PFSK-1 (cell line): ENCODE measurements at regions not wholly inside any gene's neighbourhood (a gene's known extent, or its start where the extent isn't known, plus 50 kb on each side); places are given as distances from the start of the nearest gene placed in this dataset.

Experiments
- FOXP2 ChIP-seq: optimal IDR thresholded peaks from 2 replicates; pipeline ENCODE3; 2011; ENCODE audit warnings: borderline replicate concordance, control low read depth, inconsistent platforms; ENCODE audit not compliant: insufficient read depth; ENCODE audit errors: extremely low read length, extremely low read depth
- POLR2AphosphoS5 ChIP-seq: IDR thresholded peaks from 2 replicates; pipeline ENCODE4 v1.6.1; 2012; ENCODE audit warnings: low read depth, mild to moderate bottlenecking, control low read depth, low read length, moderate library complexity
- REST ChIP-seq, 2 experiments: IDR thresholded peaks; 2 replicates each; pipeline versions ENCODE4 v1.6.1 to v1.8.0; 2011 to 2012; ENCODE audit warnings: low read depth in 2 of 2, low read length in 2 of 2, control low read depth in 1 of 2, inconsistent platforms in 1 of 2, mild to moderate bottlenecking in 1 of 2, moderate library complexity in 1 of 2; ENCODE audit not compliant: insufficient read depth in 1 of 2
- SIN3A ChIP-seq: IDR thresholded peaks from 2 replicates; pipeline ENCODE4 v1.6.1; 2012; ENCODE audit warnings: mild to moderate bottlenecking, low read length, moderate library complexity, borderline replicate concordance; ENCODE audit not compliant: insufficient read depth
- TAF1 ChIP-seq: IDR thresholded peaks from 2 replicates; pipeline ENCODE4 v1.6.1; 2012; ENCODE audit warnings: low read length, control low read depth, borderline replicate concordance; ENCODE audit not compliant: insufficient read depth

- TF ChIP-seq FOXP2 (no peak), SIN3A (no peak), TAF1 (no peak), POLR2AphosphoS5 (no peak)
Measured at GRCh38 chr11:23564370-23564769, 704.1 kb upstream of the CCDC179 start.

- TF ChIP-seq TAF1 = no peak
- TF ChIP-seq POLR2AphosphoS5 = no peak
- no peak for TF ChIP-seq REST (IDR thresholded peaks at IDR 0.05; ENCODE audit: insufficient read depth in 1 of 2, low read depth in 2 of 2, low read length in 2 of 2)
- TF ChIP-seq FOXP2 = no peak
- no peak for TF ChIP-seq SIN3A
Measured at GRCh38 chr11:23569134-23569533, 708.9 kb upstream of the CCDC179 start.

GRCh38 chr11:23569547-23569946, 709.3 kb upstream of the CCDC179 start:
- TF ChIP-seq SIN3A = no peak
- TF ChIP-seq REST (IDR thresholded peaks at IDR 0.05; ENCODE audit: insufficient read depth in 1 of 2, low read depth in 2 of 2, low read length in 2 of 2) = no peak
- TF ChIP-seq POLR2AphosphoS5 = no peak
- TF ChIP-seq TAF1 = no peak
- no peak for TF ChIP-seq FOXP2

GRCh38 chr11:23570828-23571227, 710.6 kb upstream of the CCDC179 start:
- TF ChIP-seq FOXP2 (no peak), SIN3A (no peak), TAF1 (no peak), REST (IDR thresholded peaks at IDR 0.05; ENCODE audit: insufficient read depth in 1 of 2, low read depth in 2 of 2, low read length in 2 of 2) (no peak), POLR2AphosphoS5 (no peak)

- TF ChIP-seq FOXP2 (no peak), SIN3A (no peak), POLR2AphosphoS5 (no peak), REST (IDR thresholded peaks at IDR 0.05; ENCODE audit: insufficient read depth in 1 of 2, low read depth in 2 of 2, low read length in 2 of 2) (no peak)
Measured at GRCh38 chr11:23573429-23573828, 713.2 kb upstream of the CCDC179 start.
